ENCODE measurements at regions not wholly inside any gene's neighbourhood (a gene's known extent, or its start where the extent isn't known, plus 50 kb on each side); places are given as distances from the start of the nearest gene placed in this dataset.

DNA sequence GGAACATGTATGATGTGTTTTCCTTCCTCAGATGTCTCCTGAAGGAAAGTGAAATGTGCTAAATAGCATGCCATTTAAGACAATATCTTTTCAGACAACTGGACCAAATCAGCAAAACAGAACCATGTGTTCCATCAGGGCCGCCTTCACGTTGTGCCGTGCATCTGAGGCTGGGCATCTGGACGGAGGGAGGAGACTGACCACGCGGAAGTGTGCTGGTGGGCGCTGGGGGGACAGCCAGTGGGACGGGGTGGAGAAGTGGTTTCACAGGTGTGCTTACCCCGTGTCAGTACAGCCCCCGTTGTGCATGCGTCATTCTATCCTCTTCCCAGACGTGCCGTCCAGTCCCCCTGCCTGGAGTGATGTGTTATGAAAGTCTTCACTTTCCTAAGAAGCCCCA is 342.1 kb upstream of the FAT1 start:
- Histone ChIP-seq H2BK15ac (ENCODE audit: low read length) (no peak overlapping the region), H3K4me2 (ENCODE audit: insufficient read depth in 1 of 2, low read depth in 2 of 2, low read length in 2 of 2) (no peak overlapping the region), H3K27ac (ENCODE audit: low read depth, low read length) (no peak overlapping the region), H4K5ac (ENCODE audit: insufficient read length, low read depth, low read length) (no peak overlapping the region), H3K9ac (replicated peaks in 1 of 4; ENCODE audit: extremely low read depth in 1 of 4, low read depth in 3 of 4, low read length in 3 of 4) (no peak overlapping the region), H4K8ac (ENCODE audit: extremely low read depth, insufficient read depth, low read length) (no peak overlapping the region), H2BK120ac (replicated peaks; ENCODE audit: low read depth, low read length) (no peak overlapping the region), H3K56ac (replicated peaks; ENCODE audit: insufficient read length, low read depth, low read length) (no peak overlapping the region), H4K91ac (replicated peaks; ENCODE audit: insufficient read length, low read length) (no peak overlapping the region), H3K27me3 (replicated peaks in 1 of 4; ENCODE audit: control insufficient read depth in 3 of 4, extremely low read depth in 1 of 4, insufficient read depth in 3 of 4, low read length in 3 of 4) (no peaks in the 10 kb centered on the region; a peak in 2 of 7 replicates), H2BK20ac (ENCODE audit: low read length) (no peak overlapping the region), H2BK5ac (ENCODE audit: low read depth, low read length) (no peak overlapping the region), H3K14ac (ENCODE audit: insufficient read length) (no peak overlapping the region), H3K18ac (ENCODE audit: extremely low read depth, low read length) (no peak overlapping the region; the same call in 1 of the 2 replicates), H3K23ac (ENCODE audit: insufficient read length) (no peak overlapping the region), H2AFZ (ENCODE audit: low read length) (peak overlapping the region; percentile 67; the same call in 1 of the 2 replicates), H3K9me3 (ENCODE audit: insufficient read depth in 2 of 2, low read depth in 1 of 2, low read length in 1 of 2) (no peaks in the 10 kb centered on the region), H3K4me1 (replicated peaks in 1 of 4; ENCODE audit: control insufficient read depth in 3 of 4, insufficient read depth in 4 of 4, low read length in 3 of 4) (peaks cover 0 to 3% (median 1%) of the 10 kb centered on the region in 4 experiments; a peak in 3 of 7 replicates), H4K20me1 (replicated peaks in 1 of 2; ENCODE audit: control insufficient read depth in 1 of 2, insufficient read depth in 2 of 2, low read length in 2 of 2) (no peaks in the 10 kb centered on the region), H3K79me2 (ENCODE audit: control insufficient read depth in 1 of 2, insufficient read depth in 2 of 2, low read length in 2 of 2) (no peaks in the 10 kb centered on the region), H3K4ac (replicated peaks; ENCODE audit: insufficient read length, low read depth, low read length) (no peak overlapping the region), H3K23me2 (ENCODE audit: low read depth, low read length) (no peaks in the 10 kb centered on the region), H3K4me3 (ENCODE audit: extremely low read depth in 1 of 4, insufficient read depth in 2 of 4, low read depth in 3 of 4, low read length in 4 of 4) (no peak overlapping the region), H2BK12ac (ENCODE audit: low read depth, low read length) (no peak overlapping the region), H3K36me3 (ENCODE audit: control insufficient read depth in 2 of 4, insufficient read depth in 4 of 4, low read length in 3 of 4) (no peaks in the 10 kb centered on the region), H3K79me1 (ENCODE audit: low read depth, low read length) (no peaks in the 10 kb centered on the region), H2AK5ac (ENCODE audit: low read depth, low read length) (no peak overlapping the region)
- FAIRE-seq: no peak
- ChIA-PET POLR2A (ENCODE audit: partially characterized antibody) (no interaction called here), CTCF (ENCODE audit: partially characterized antibody) (no interaction called here)
- DNase-seq (ENCODE audit: low read depth in 1 of 2, low spot score in 2 of 2): no peak
- WGBS, 2 experiments (ENCODE audit: extremely low coverage in 1 of 2, insufficient coverage in 1 of 2, insufficient read length in 1 of 2, insufficient replicate concordance in 2 of 2, low coverage in 1 of 2, low lambda C conversion rate in 2 of 2, missing lambda C conversion rate in 1 of 2): 84% methylated on average over 13 of the region's 13 CpGs; no CpG with 5 or more reads in 1 of the 2 experiments
- TF ChIP-seq SAP30 (IDR thresholded peaks at IDR 0.05; ENCODE audit: insufficient read depth, insufficient replicate concordance, low read length): no peak
- TF ChIP-seq SRF (IDR thresholded peaks at IDR 0.05; ENCODE audit: low read depth, low read length): no peak

Measured in H1 (cell line).